ENCODE measurements at regions not wholly inside any gene's neighbourhood (a gene's known extent, or its start where the extent isn't known, plus 50 kb on each side); places are given as distances from the start of the nearest gene placed in this dataset.

- no peak for DNase-seq
- Histone ChIP-seq H3K9me3 (no peaks in the 10 kb centered on the region), H3K36me3 (no peaks in the 10 kb centered on the region), H3K4me1 (no peaks in the 10 kb centered on the region), H3K4me3 (no peak overlapping the region), H3K27ac (no peak overlapping the region), H3K27me3 (no peaks in the 10 kb centered on the region)
- no peak for TF ChIP-seq POLR2A (IDR thresholded peaks at IDR 0.05)
- TF ChIP-seq CTCF (IDR thresholded peaks at IDR 0.05) = no peak
- intact Hi-C loops (cut with DNase I; ENCODE audit: low total_unique reads) = no loop called here
Observed at GRCh38 chr10:83083831-83084230, 1055.5 kb upstream of the GHITM start.

GRCh38 chr10:83089335-83089734 lies 1050.0 kb upstream of the GHITM start:
- Histone ChIP-seq H3K27ac (no peak overlapping the region), H3K9me3 (no peaks in the 10 kb centered on the region), H3K4me3 (no peak overlapping the region), H3K27me3 (no peaks in the 10 kb centered on the region), H3K4me1 (no peaks in the 10 kb centered on the region), H3K36me3 (no peaks in the 10 kb centered on the region)
- no peak for TF ChIP-seq POLR2A (IDR thresholded peaks at IDR 0.05)
- no peak for DNase-seq
- intact Hi-C loops (cut with DNase I; ENCODE audit: low total_unique reads) = no loop called here

GRCh38 chr10:83104616-83105015 lies 1034.7 kb upstream of the GHITM start:
- Histone ChIP-seq H3K4me3 (no peak overlapping the region), H3K36me3 (no peaks in the 10 kb centered on the region), H3K27ac (no peak overlapping the region), H3K9me3 (no peaks in the 10 kb centered on the region), H3K4me1 (no peaks in the 10 kb centered on the region), H3K27me3 (no peaks in the 10 kb centered on the region)
- intact Hi-C loops (cut with DNase I; ENCODE audit: low total_unique reads) = no loop called here
- TF ChIP-seq POLR2A (IDR thresholded peaks at IDR 0.05) (no peak), CTCF (IDR thresholded peaks at IDR 0.05) (no peak)
- no peak for DNase-seq

GRCh38 chr10:83108565-83109333 lies 1030.6 kb upstream of the GHITM start:
- Histone ChIP-seq H3K27ac (no peak overlapping the region), H3K27me3 (no peaks in the 10 kb centered on the region), H3K4me1 (no peaks in the 10 kb centered on the region), H3K36me3 (no peaks in the 10 kb centered on the region), H3K4me3 (no peak overlapping the region), H3K9me3 (no peaks in the 10 kb centered on the region)
- intact Hi-C loops (cut with DNase I; ENCODE audit: low total_unique reads) = no loop called here
- TF ChIP-seq CTCF (IDR thresholded peaks at IDR 0.05) (no peak), POLR2A (IDR thresholded peaks at IDR 0.05) (no peak)
- no peak for DNase-seq

- Histone ChIP-seq H3K36me3 (no peaks in the 10 kb centered on the region), H3K4me1 (no peaks in the 10 kb centered on the region), H3K9me3 (no peaks in the 10 kb centered on the region), H3K27me3 (no peaks in the 10 kb centered on the region), H3K4me3 (no peak overlapping the region), H3K27ac (no peak overlapping the region)
- intact Hi-C loops (cut with DNase I; ENCODE audit: low total_unique reads) = no loop called here
- TF ChIP-seq CTCF (IDR thresholded peaks at IDR 0.05) (no peak), POLR2A (IDR thresholded peaks at IDR 0.05) (no peak)
- no peak for DNase-seq
Observed at GRCh38 chr10:83119346-83119745, 1020.0 kb upstream of the GHITM start.

Measured in uterus (tissue), 3 donors.